Activated T-helper 1 cell treated with anti-CD3 and anti-CD28 coated beads, Interleukin-12 subunit alpha, Interleukin-12 subunit beta, Interleukin-2, Interleukin-4 antibody, amounts not matched to agents 30 ng/mL and 10 ng/mL and 1 ng/mL, durations not matched to agents 14 hours and 24 hours and 36 hours (primary cell): ENCODE measurements at regions not wholly inside any gene's neighbourhood (a gene's known extent, or its start where the extent isn't known, plus 50 kb on each side); places are given as distances from the start of the nearest gene placed in this dataset.
"Not testable (repeated sequence)": the region's sequence is repeated elsewhere in the genome, so short reads cannot be mapped to it uniquely, and the experiment has no call there.

ENCODE experiments used
- DNase-seq: peaks from one replicate; pipeline ENCODE4 v3.0.0; 2021; ENCODE audit warnings: low spot score
- H3K27ac Mint-ChIP-seq: one replicate; pipeline ENCODE4 v1.8.0; 2021; ENCODE audit warnings: mild to moderate bottlenecking, mixed read lengths
- H3K27me3 Mint-ChIP-seq: one replicate; pipeline ENCODE4 v1.8.0; 2022; ENCODE audit warnings: mild to moderate bottlenecking, moderate library complexity, mixed read lengths; ENCODE audit not compliant: insufficient read depth
- H3K36me3 Mint-ChIP-seq: one replicate; pipeline ENCODE4 v1.8.0; 2021; ENCODE audit warnings: low read depth, mixed read lengths
- H3K4me1 Mint-ChIP-seq: one replicate; pipeline ENCODE4 v1.8.0; 2021; ENCODE audit warnings: low read depth, mixed read lengths
- H3K4me3 Mint-ChIP-seq: one replicate; pipeline ENCODE4 v1.8.0; 2021; ENCODE audit warnings: mild to moderate bottlenecking, moderate library complexity, mixed read lengths
- H3K9me3 Mint-ChIP-seq: one replicate; pipeline ENCODE4 v1.8.0; 2021; ENCODE audit warnings: mixed read lengths
- intact Hi-C: fragments of 100-400 bp; cut with micrococcal nuclease; formaldehyde crosslinking; loops from one replicate; pipeline ENCODE4 v1.15.1; 2024

DNA sequence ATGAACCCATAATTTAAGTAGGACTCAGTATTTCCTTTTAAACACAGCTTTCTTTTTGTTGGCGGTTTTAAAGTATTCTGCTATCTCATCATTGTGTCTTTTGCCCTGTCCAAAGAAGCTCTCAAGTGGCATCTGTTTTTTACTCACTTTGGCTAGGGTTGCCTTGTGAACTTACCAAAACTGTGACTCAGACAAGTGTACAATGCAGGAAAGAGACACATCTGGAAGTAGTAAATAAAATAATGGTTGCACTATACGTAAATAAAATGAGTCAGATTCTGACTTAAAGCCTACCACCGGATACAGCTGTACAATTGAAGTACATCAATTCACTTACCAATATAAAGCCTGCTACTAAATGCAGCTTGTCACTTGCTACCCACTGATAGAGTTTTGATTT lies 619.2 kb upstream of the LRFN5 start:
- no peaks in the 10 kb centered on the region for H3K36me3 Mint-ChIP-seq
- no peak for DNase-seq
- intact Hi-C loops: no loop called here
- no peaks in the 10 kb centered on the region for H3K27me3 Mint-ChIP-seq
- no peaks in the 10 kb centered on the region for H3K4me1 Mint-ChIP-seq
- no peak overlapping the region for H3K4me3 Mint-ChIP-seq
- peaks cover 29% of the 10 kb centered on the region for H3K9me3 Mint-ChIP-seq
- H3K27ac Mint-ChIP-seq: no peak overlapping the region

DNA sequence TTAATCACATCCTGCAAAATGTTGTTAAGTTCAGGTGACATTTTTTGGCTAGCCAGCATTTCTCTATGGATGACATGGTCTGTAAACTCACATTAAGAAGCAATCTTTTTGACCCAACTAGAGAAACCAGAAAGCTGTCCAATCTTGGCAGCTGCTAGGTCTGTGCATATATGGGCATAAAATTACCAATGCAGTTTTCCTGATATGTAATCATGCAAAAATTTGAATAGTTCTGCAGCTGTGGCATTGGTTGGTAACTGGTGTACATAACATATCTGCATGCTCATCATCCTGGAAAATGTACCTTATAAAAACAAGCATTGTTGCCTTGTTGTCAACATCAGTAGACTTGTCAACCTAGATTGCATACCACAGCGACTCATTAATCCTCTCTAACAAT lies 620.0 kb upstream of the LRFN5 start:
- Mint-ChIP-seq H3K27ac (no peak overlapping the region), H3K36me3 (no peaks in the 10 kb centered on the region), H3K4me3 (no peak overlapping the region), H3K27me3 (no peaks in the 10 kb centered on the region), H3K9me3 (peaks cover 21% of the 10 kb centered on the region), H3K4me1 (no peaks in the 10 kb centered on the region)
- DNase-seq: no peak
- intact Hi-C loops: no loop called here

DNA sequence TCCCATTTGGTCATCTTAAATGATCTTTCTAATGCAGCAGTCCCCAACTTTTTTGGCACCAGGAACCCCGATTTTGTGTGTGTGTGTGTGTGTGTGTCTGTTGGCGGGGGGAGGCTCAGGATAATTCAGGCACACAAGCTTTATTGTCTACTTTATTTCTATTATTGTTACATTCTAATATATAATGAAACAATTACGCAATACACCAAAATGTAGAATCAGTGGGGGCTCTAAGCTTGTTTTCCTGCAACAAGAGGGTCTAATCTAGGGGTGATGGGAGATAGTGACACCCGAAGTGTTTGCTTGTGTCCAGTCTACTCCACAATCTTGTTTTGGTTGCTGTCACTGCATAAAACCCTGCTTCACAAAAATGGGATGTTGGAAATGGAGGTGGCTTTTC lies 621.1 kb upstream of the LRFN5 start:
- Mint-ChIP-seq H3K4me1 (no peaks in the 10 kb centered on the region), H3K27me3 (no peaks in the 10 kb centered on the region), H3K4me3 (no peak overlapping the region), H3K36me3 (no peaks in the 10 kb centered on the region), H3K9me3 (peaks cover 19% of the 10 kb centered on the region), H3K27ac (no peak overlapping the region)
- intact Hi-C loops: no loop called here
- no peak for DNase-seq

DNA sequence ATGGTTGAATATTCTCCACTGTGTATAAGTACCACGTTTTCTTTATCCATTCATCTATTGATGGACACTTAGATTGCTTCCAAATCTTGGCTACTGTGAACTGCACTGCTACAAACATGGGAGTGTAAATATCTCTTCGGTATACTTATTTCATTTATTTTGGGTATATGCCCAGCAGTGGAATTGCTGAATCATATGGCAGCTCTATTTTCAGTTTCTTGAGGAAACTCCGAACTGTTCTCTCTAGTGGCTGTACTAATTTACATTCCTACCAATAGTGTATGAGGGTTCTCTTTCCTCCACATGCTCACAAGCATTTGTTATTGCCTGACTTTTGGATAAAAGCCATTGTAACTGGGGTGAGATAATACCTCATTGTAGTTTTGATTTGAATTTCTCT lies 623.1 kb upstream of the LRFN5 start:
- intact Hi-C loops: no loop called here

DNA sequence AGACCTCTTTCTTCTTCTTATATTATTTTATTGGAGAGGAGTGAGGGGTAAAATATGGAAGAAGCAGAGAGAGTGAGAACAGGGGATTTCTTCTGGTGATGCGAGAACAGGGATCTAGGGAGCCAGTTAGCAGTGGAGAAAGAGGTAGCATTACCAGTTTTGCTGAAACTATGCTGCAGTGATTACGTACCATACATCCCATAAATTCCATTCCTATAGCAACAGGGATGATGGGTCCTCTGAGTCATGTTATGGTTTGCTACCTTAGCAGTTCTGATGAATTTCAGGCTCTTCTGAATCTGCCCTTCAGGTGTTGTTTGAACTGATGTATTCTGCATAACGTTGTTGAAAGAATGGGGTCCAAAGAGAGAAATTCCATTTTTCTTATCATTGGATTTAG lies 625.4 kb upstream of the LRFN5 start:
- no peak overlapping the region for H3K27ac Mint-ChIP-seq
- no peaks in the 10 kb centered on the region for H3K27me3 Mint-ChIP-seq
- H3K9me3 Mint-ChIP-seq: no peaks in the 10 kb centered on the region
- no peak for DNase-seq
- H3K4me1 Mint-ChIP-seq: no peaks in the 10 kb centered on the region
- intact Hi-C loops: no loop called here
- no peak overlapping the region for H3K4me3 Mint-ChIP-seq
- H3K36me3 Mint-ChIP-seq: no peaks in the 10 kb centered on the region

More for the DNA sequence above, 623.1 kb upstream of the LRFN5 start:
- Mint-ChIP-seq H3K27me3 (no peaks in the 10 kb centered on the region), H3K36me3 (no peaks in the 10 kb centered on the region), H3K27ac (no peak overlapping the region), H3K4me1 (no peaks in the 10 kb centered on the region), H3K9me3 (peaks cover 9% of the 10 kb centered on the region), H3K4me3 (no peak overlapping the region)
- no peak for DNase-seq

DNA sequence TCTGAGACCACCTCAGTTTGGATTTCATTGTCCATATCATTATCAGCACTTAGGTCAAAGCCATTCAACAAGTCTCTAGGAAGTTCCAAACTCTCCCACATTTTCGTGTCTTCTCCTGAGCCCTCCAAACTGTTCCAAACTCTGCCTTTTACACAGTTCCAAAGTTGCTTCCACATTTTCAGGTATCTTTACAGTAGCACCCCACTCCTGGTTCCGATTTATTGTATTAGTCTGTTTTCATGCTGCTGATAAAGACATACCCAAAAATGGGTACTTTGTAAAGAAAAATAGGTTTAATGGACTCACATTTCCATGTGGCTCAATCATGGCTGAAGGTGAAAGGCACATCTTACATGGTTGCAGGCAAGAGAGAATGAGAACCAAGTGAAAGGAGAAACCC lies 646.4 kb upstream of the LRFN5 start:
- H3K4me1 Mint-ChIP-seq, H3K36me3 Mint-ChIP-seq, H3K27ac Mint-ChIP-seq, DNase-seq, intact Hi-C loops, H3K27me3 Mint-ChIP-seq, H3K4me3 Mint-ChIP-seq: not testable (repeated sequence)
- H3K9me3 Mint-ChIP-seq: peaks cover 23% of the 10 kb centered on the region

DNA sequence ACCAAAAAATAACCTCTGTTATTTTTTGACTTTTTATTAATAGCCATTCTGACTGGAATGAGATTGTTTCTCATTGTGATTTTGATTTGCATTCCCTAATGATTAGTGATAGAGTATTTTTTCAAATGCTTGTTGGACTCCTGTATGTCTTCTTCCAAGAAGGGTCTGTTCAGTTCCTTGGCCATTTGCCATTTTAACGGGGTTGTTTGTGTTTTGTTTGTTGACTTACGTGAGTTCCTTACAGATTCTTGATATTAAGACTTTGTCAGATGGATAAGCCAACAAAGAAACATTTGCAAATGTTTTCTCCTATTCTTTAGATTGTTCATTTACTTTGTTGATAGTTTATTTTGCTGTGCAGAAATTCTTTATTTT lies 651.6 kb upstream of the LRFN5 start:
- DNase-seq: no peak
- H3K4me3 Mint-ChIP-seq: no peak overlapping the region
- intact Hi-C loops: no loop called here

DNA sequence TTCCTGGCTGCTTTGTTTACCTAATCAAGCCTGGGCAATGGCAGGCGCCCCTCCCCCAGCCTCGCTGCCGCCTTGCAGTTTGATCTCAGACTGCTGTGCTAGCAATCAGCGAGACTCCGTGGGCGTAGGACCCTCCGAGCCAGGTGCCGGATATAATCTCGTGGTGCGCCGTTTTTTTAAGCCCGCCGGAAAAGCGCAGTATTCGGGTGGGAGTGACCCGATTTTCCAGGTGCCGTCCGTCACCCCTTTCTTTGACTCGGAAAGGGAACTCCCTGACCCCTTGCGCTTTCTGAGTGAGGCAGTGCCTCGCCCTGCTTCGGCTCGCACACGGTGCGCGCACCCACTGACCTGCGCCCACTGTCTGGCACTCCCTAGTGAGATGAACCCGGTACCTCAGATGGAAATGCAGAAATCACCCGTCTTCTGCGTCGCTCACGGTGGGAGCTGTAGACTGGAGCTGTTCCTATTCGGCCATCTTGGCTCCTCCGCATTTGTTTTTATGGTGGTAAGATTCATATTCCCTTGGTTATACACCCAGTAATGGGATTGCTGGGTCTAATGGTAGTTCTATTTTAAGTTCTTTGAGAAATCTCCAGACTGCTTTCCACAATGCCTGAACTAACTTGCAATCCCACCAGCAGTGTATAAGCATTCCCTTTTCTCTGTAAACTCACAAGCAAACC lies 652.1 kb upstream of the LRFN5 start:
- H3K36me3 Mint-ChIP-seq, H3K4me1 Mint-ChIP-seq, DNase-seq, H3K27me3 Mint-ChIP-seq, intact Hi-C loops, H3K27ac Mint-ChIP-seq: not testable (repeated sequence)
- H3K9me3 Mint-ChIP-seq: peaks cover 23% of the 10 kb centered on the region
- H3K4me3 Mint-ChIP-seq: peak overlapping the region; percentile 30

More for the DNA sequence above, 651.6 kb upstream of the LRFN5 start:
- peaks cover 1% of the 10 kb centered on the region for H3K36me3 Mint-ChIP-seq
- no peaks in the 10 kb centered on the region for H3K4me1 Mint-ChIP-seq
- no peaks in the 10 kb centered on the region for H3K27me3 Mint-ChIP-seq
- H3K9me3 Mint-ChIP-seq: peaks cover 23% of the 10 kb centered on the region
- no peak overlapping the region for H3K27ac Mint-ChIP-seq

DNA sequence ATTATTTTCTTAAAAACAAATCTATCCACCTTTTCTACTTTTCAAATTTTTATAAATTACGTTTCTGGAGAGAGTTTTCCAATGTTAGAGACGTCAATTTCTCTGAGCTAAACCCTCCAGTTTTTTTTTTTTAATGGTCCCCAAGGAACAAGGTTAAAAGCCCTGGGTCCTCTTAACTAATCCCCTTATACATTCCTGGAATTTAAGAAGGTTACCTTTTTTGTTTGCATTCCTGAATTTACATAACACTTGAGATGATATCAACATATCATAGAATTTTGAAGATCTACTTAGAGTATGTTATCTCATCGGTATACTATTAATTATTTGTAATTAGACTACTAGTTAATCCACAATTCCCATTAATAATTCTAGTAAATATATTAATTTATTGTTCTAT lies 662.2 kb upstream of the LRFN5 start:
- H3K36me3 Mint-ChIP-seq: no peaks in the 10 kb centered on the region
- H3K9me3 Mint-ChIP-seq: peaks cover 5% of the 10 kb centered on the region
- H3K4me1 Mint-ChIP-seq: no peaks in the 10 kb centered on the region
- no peak overlapping the region for H3K4me3 Mint-ChIP-seq
- no peak overlapping the region for H3K27ac Mint-ChIP-seq
- intact Hi-C loops: no loop called here
- no peak for DNase-seq
- no peaks in the 10 kb centered on the region for H3K27me3 Mint-ChIP-seq

DNA sequence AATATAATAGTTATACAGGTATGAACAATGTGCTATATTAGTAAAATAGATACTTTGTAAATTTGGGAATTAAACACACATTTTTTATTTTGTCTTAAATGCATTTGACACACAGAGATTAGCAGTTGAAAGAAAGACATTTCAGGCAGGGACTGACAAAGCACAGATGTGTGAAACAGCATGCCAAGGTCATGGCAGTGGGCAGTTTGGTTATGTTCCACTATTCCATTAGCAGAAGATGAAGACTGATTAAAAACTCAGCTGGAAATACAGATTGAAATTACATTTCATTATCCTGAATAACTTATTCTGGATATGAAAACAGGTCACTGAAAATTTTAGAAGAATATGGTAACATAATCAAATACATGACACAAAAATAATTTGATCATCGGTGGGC lies 669.8 kb upstream of the LRFN5 start:
- H3K27me3 Mint-ChIP-seq: no peaks in the 10 kb centered on the region

DNA sequence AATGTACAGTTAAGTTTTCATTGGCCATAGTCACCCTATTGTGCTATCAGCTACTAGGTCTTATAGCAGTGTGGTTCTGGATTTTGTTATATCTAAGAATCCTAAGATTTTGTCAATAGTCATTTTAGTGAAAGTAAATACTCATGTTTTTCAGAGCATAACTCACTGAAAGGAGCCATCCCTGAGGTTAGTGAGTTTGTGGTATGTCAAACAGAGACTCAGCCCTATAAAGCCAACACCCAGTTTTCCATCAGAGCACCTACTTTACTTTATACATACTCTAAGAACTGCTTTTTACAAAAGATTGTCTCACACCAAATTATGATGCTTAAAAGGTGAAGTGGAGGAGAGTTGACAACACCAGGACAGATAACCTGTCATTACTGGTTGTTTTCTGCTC lies 686.3 kb upstream of the LRFN5 start:
- Mint-ChIP-seq H3K36me3 (no peaks in the 10 kb centered on the region), H3K4me3 (no peak overlapping the region), H3K27me3 (no peaks in the 10 kb centered on the region), H3K4me1 (no peaks in the 10 kb centered on the region), H3K9me3 (peaks cover 7% of the 10 kb centered on the region), H3K27ac (no peak overlapping the region)
- intact Hi-C loops: no loop called here
- DNase-seq: no peak

More for the DNA sequence above, 669.8 kb upstream of the LRFN5 start:
- no peak for DNase-seq
- Mint-ChIP-seq H3K4me3 (no peak overlapping the region), H3K9me3 (peaks cover 5% of the 10 kb centered on the region), H3K4me1 (no peaks in the 10 kb centered on the region), H3K36me3 (no peaks in the 10 kb centered on the region), H3K27ac (no peak overlapping the region)
- intact Hi-C loops: no loop called here

DNA sequence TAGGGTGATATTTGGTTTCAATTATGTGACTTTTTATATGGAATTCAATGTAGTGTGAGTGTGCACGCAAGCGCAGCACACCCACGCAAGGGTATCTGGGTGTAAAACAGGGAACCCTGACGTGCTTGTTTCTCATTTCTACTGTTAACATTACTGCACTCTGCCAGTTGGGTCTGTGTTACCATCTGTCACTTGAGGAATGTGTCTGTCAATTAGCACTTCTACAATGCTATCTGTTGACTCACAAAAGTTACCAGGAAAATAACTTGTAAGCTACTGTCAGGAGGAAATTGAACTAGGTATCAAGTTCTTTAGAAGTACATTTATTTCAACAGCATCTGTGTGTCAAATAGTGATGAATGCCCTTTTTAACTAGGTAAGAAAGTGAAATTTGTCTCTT lies 695.5 kb upstream of the LRFN5 start:
- Mint-ChIP-seq H3K4me3 (no peak overlapping the region), H3K27ac (no peak overlapping the region), H3K27me3 (no peaks in the 10 kb centered on the region), H3K4me1 (no peaks in the 10 kb centered on the region), H3K9me3 (peaks cover 13% of the 10 kb centered on the region), H3K36me3 (no peaks in the 10 kb centered on the region)
- intact Hi-C loops: no loop called here
- no peak for DNase-seq

DNA sequence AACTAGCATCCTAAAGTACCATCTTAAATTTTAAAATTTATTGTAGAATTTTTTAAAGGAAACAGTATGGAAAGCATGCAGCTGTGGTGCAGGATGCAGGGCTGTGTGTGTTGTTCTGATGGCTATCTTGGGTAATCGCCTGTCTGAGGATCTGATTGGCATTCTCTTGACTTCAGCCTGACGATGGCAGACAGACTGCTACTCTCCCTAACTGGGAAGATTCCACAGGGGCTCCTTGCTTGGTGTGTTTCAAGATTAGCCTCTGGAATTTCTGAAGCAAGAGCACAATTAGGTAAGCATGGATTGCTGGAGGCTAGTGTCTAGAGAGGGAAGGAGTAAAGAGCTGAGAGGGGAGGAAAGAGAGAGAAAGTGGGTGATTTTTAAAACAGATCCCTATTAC lies 696.8 kb upstream of the LRFN5 start:
- no peak for DNase-seq

DNA sequence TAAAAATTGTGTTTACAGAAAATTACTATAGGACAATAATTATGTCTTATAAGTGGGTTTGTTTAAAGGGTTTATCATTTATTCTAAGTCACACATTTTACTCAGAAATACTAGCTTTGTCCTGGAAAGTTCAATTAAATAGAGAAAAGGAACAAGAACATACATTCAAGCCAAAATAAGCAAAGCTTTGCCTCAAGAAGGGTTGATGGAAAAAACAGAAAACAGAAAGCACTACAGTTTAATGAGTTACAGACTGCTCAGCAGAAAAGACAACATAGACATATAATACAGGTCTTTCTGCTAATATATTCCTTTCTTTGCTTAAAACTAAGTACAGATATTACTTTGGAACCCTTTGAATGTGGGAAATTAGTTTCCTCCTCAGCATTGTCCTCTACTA lies 703.0 kb upstream of the LRFN5 start:
- intact Hi-C loops: no loop called here
- Mint-ChIP-seq H3K4me1 (no peaks in the 10 kb centered on the region), H3K4me3 (no peak overlapping the region)

More for the DNA sequence above, 696.8 kb upstream of the LRFN5 start:
- H3K27ac Mint-ChIP-seq: no peak overlapping the region
- intact Hi-C loops: no loop called here
- H3K4me3 Mint-ChIP-seq: no peak overlapping the region
- no peaks in the 10 kb centered on the region for H3K36me3 Mint-ChIP-seq
- H3K4me1 Mint-ChIP-seq: no peaks in the 10 kb centered on the region
- peaks cover 13% of the 10 kb centered on the region for H3K9me3 Mint-ChIP-seq
- H3K27me3 Mint-ChIP-seq: no peaks in the 10 kb centered on the region

More for the DNA sequence above, 703.0 kb upstream of the LRFN5 start:
- no peaks in the 10 kb centered on the region for H3K36me3 Mint-ChIP-seq
- no peaks in the 10 kb centered on the region for H3K27me3 Mint-ChIP-seq
- no peak for DNase-seq
- H3K9me3 Mint-ChIP-seq: peaks cover 20% of the 10 kb centered on the region
- no peak overlapping the region for H3K27ac Mint-ChIP-seq
